Progenitor cell of endocrine pancreas (in vitro differentiated cells): ENCODE measurements at regions not wholly inside any gene's neighbourhood (a gene's known extent, or its start where the extent isn't known, plus 50 kb on each side); places are given as distances from the start of the nearest gene placed in this dataset.
A peak's percentile ranks its signal among the peaks of the same experiment; 100 is the strongest.

Experiments used
- DNase-seq: peaks from one replicate; pipeline ENCODE4 v3.0.0; 2021; ENCODE audit warnings: low spot score; ENCODE audit not compliant: unreplicated experiment
- H3K27ac Mint-ChIP-seq: 2 replicates; pipeline ENCODE4 v1.8.0; 2021; ENCODE audit warnings: mild to moderate bottlenecking, moderate library complexity, mixed read lengths
- H3K27me3 Mint-ChIP-seq: 2 replicates; pipeline ENCODE4 v1.8.0; 2021; ENCODE audit warnings: mixed read lengths
- H3K36me3 Mint-ChIP-seq: 2 replicates; pipeline ENCODE4 v1.8.0; 2022; ENCODE audit warnings: mixed read lengths; ENCODE audit not compliant: insufficient read depth
- H3K4me1 Mint-ChIP-seq: 2 replicates; pipeline ENCODE4 v1.8.0; 2021; ENCODE audit warnings: low read depth, mixed read lengths
- H3K4me3 Mint-ChIP-seq: 2 replicates; pipeline ENCODE4 v1.8.0; 2021; ENCODE audit warnings: low read depth, mild to moderate bottlenecking, moderate library complexity, mixed read lengths
- H3K9me3 Mint-ChIP-seq: 2 replicates; pipeline ENCODE4 v1.8.0; 2021; ENCODE audit warnings: low read depth, mixed read lengths
- CTCF ChIP-seq: fragments of 200-600 bp; sonication (generic); IDR thresholded peaks from one replicate; pipeline ENCODE4 v1.5.0; 2021; ENCODE audit warnings: antibody characterized with exemption, mild to moderate bottlenecking; ENCODE audit not compliant: unreplicated experiment

- TF ChIP-seq CTCF, result no peak
- H3K27ac Mint-ChIP-seq, result peak overlapping the region; percentile 73
- H3K4me1 Mint-ChIP-seq, result peaks cover 13% of the 10 kb centered on the region
- peaks cover 26% of the 10 kb centered on the region for H3K27me3 Mint-ChIP-seq
- DNase-seq, result no peak
- no peaks in the 10 kb centered on the region for H3K36me3 Mint-ChIP-seq
- no peaks in the 10 kb centered on the region for H3K9me3 Mint-ChIP-seq
- peak overlapping the region; percentile 27 for H3K4me3 Mint-ChIP-seq
Observed at GRCh38 chr10:21292763-21293517, 232.5 kb downstream of the SKIDA1 start.

DNA sequence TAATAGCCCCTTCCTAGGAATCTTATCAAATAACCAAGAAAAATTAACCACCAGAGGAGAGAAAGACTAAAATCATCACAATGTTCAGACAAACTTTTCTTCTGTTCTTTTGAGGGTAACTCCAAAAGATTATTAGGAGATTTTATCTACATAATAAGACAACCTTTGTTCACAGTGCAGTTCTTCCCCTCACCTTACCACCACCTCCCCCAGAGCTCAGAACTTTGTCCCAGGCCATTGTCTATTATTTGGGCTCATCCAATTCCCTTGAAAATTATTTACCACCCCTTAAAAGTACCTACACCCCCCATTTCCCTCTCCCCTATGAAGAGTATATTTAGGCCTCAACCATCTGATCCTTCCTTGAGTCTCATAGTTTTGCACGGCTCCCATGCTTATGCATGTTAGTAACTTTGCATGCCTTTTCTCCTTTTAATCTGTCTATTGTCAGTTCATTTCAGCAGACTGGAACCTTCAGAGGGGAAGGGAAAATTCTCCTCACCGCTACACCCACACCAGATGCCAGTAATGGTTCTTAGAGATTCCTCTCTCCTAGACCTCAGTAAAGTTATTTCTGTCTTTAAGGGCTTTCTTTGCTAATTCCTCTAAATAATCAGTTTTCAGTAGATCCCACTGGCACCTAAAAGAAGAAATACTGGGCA, 234.9 kb downstream of the SKIDA1 start:
- no peak for DNase-seq
- H3K9me3 Mint-ChIP-seq, result peaks cover 5% of the 10 kb centered on the region
- peaks cover 13% of the 10 kb centered on the region for H3K4me1 Mint-ChIP-seq
- H3K27me3 Mint-ChIP-seq, result peaks cover 26% of the 10 kb centered on the region
- H3K36me3 Mint-ChIP-seq, result no peaks in the 10 kb centered on the region
- no peak overlapping the region for H3K4me3 Mint-ChIP-seq
- no peak for TF ChIP-seq CTCF
- H3K27ac Mint-ChIP-seq, result no peak overlapping the region

DNA sequence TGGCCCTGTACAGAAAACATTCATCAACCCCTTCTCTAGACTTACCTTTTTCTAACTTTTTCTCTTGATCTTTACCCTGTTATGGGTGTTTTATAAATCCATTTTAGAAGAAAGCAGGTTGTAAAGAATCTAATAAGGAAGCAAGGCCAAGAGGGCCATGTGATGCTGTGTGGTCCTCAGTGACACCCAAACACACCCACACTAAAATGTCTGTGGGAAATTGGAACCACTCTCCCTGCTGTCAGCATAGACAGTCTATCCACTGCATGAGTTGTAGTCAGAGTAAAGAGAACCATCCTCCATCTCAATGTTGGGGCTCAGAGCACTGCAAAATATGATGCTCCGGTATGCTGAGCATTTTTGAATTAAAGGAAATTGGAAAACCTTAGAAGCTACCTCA, 235.5 kb downstream of the SKIDA1 start:
- H3K36me3 Mint-ChIP-seq, result no peaks in the 10 kb centered on the region
- peaks cover 5% of the 10 kb centered on the region for H3K9me3 Mint-ChIP-seq
- no peak for TF ChIP-seq CTCF
- H3K4me1 Mint-ChIP-seq, result peaks cover 15% of the 10 kb centered on the region
- H3K27ac Mint-ChIP-seq, result no peak overlapping the region
- DNase-seq, result no peak
- H3K4me3 Mint-ChIP-seq, result no peak overlapping the region
- peaks cover 22% of the 10 kb centered on the region for H3K27me3 Mint-ChIP-seq

GRCh38 chr10:21289271-21289670, 236.2 kb downstream of the SKIDA1 start:
- TF ChIP-seq CTCF, result no peak
- DNase-seq, result no peak
- no peaks in the 10 kb centered on the region for H3K36me3 Mint-ChIP-seq
- H3K4me1 Mint-ChIP-seq, result peaks cover 15% of the 10 kb centered on the region
- no peak overlapping the region for H3K4me3 Mint-ChIP-seq
- peaks cover 20% of the 10 kb centered on the region for H3K27me3 Mint-ChIP-seq
- H3K27ac Mint-ChIP-seq, result no peak overlapping the region
- peaks cover 5% of the 10 kb centered on the region for H3K9me3 Mint-ChIP-seq

GRCh38 chr10:21285742-21286331, 239.6 kb downstream of the SKIDA1 start:
- Mint-ChIP-seq H3K27me3 (peaks cover 14% of the 10 kb centered on the region), H3K36me3 (no peaks in the 10 kb centered on the region), H3K27ac (no peak overlapping the region), H3K9me3 (peaks cover 5% of the 10 kb centered on the region), H3K4me3 (no peak overlapping the region), H3K4me1 (peaks cover 6% of the 10 kb centered on the region)
- DNase-seq, result no peak
- no peak for TF ChIP-seq CTCF
